Calu3 (cell line): ENCODE measurements at regions not wholly inside any gene's neighbourhood (a gene's known extent, or its start where the extent isn't known, plus 50 kb on each side); places are given as distances from the start of the nearest gene placed in this dataset.

Source experiments
- BruUV-seq: library from RNA; stranded (reverse); fragments of 400-500 nt; replicated peaks from 2 replicates; lab custom pipeline; 2021; lab: Mats Ljungman, UMichigan
- CTCF ChIA-PET: fragments of 300-600 bp; sonication (Branson Sonifier 250); formaldehyde crosslinking; loops from one replicate; lab custom pipeline; 2022; ENCODE audit warnings: antibody characterized with exemption; lab: Charles Lee
- DNase-seq: peaks from one replicate; pipeline ENCODE4 v3.0.0; 2022
- H3K27ac Mint-ChIP-seq: one replicate; pipeline ENCODE4 v1.8.0; 2022; ENCODE audit warnings: mixed read lengths; ENCODE audit not compliant: unreplicated experiment
- H3K27me3 Mint-ChIP-seq: one replicate; pipeline ENCODE4 v1.8.0; 2022; ENCODE audit warnings: mixed read lengths; ENCODE audit not compliant: unreplicated experiment
- H3K36me3 Mint-ChIP-seq: one replicate; pipeline ENCODE4 v1.8.0; 2022; ENCODE audit warnings: mild to moderate bottlenecking, moderate library complexity, mixed read lengths; ENCODE audit not compliant: insufficient read depth, unreplicated experiment
- H3K4me1 Mint-ChIP-seq: one replicate; pipeline ENCODE4 v1.8.0; 2022; ENCODE audit warnings: mild to moderate bottlenecking, low read depth, mixed read lengths; ENCODE audit not compliant: unreplicated experiment
- H3K4me3 Mint-ChIP-seq: one replicate; pipeline ENCODE4 v1.8.0; 2022; ENCODE audit warnings: mild to moderate bottlenecking, low read depth, moderate library complexity, mixed read lengths; ENCODE audit not compliant: unreplicated experiment
- H3K9me3 Mint-ChIP-seq: one replicate; pipeline ENCODE4 v1.8.0; 2022; ENCODE audit warnings: low read depth, mixed read lengths; ENCODE audit not compliant: unreplicated experiment
- CTCF ChIP-seq: fragments of 200-600 bp; IDR thresholded peaks from one replicate; pipeline ENCODE4 v1.8.0; 2022; ENCODE audit warnings: antibody characterized with exemption; ENCODE audit not compliant: unreplicated experiment
- intact Hi-C: fragments of 100-400 bp; cut with micrococcal nuclease; formaldehyde crosslinking; loops from one replicate; pipeline ENCODE4 v1.10.0; 2022; ENCODE audit not compliant: unreplicated experiment

GRCh38 chr5:51832934-51833470 is 449.8 kb downstream of the ISL1 start:
- no TSS peak for BruUV-seq
- Mint-ChIP-seq H3K27me3 (no peaks in the 10 kb centered on the region), H3K27ac (no peak overlapping the region), H3K4me1 (peaks cover 23% of the 10 kb centered on the region), H3K9me3 (no peaks in the 10 kb centered on the region), H3K36me3 (peaks cover 6% of the 10 kb centered on the region), H3K4me3 (no peak overlapping the region)
- no peak for DNase-seq
- no peak for TF ChIP-seq CTCF
- CTCF ChIA-PET = no interaction called here
- intact Hi-C loops = no loop called here

GRCh38 chr5:51838459-51838858 is 455.2 kb downstream of the ISL1 start:
- CTCF ChIA-PET = no interaction called here

GRCh38 chr5:51843893-51844292 is 460.6 kb downstream of the ISL1 start:
- CTCF ChIA-PET = no interaction called here
- no peak for DNase-seq
- no peak for TF ChIP-seq CTCF
- no peak overlapping the region for H3K4me3 Mint-ChIP-seq
- BruUV-seq = no TSS peak
- no peaks in the 10 kb centered on the region for H3K27me3 Mint-ChIP-seq
- no peaks in the 10 kb centered on the region for H3K36me3 Mint-ChIP-seq
- intact Hi-C loops = loop anchor here (10.0 kb wide), 1 partner anchor 159 kb away; no protein-coding TSS in a partner anchor
- H3K4me1 Mint-ChIP-seq = no peaks in the 10 kb centered on the region
- no peak overlapping the region for H3K27ac Mint-ChIP-seq
- H3K9me3 Mint-ChIP-seq = no peaks in the 10 kb centered on the region

More at GRCh38 chr5:51838459-51838858, 455.2 kb downstream of the ISL1 start:
- BruUV-seq = no TSS peak
- no peak for TF ChIP-seq CTCF
- H3K9me3 Mint-ChIP-seq = no peaks in the 10 kb centered on the region
- DNase-seq = no peak
- no peak overlapping the region for H3K27ac Mint-ChIP-seq
- H3K4me3 Mint-ChIP-seq = no peak overlapping the region
- H3K4me1 Mint-ChIP-seq = no peaks in the 10 kb centered on the region
- intact Hi-C loops = no loop called here
- no peaks in the 10 kb centered on the region for H3K36me3 Mint-ChIP-seq
- H3K27me3 Mint-ChIP-seq = no peaks in the 10 kb centered on the region

GRCh38 chr5:51846015-51846414 is 462.8 kb downstream of the ISL1 start:
- CTCF ChIA-PET = interaction anchor here (0.6 kb wide), 1 partner anchor 826 kb away, joined by 4 read pairs; no protein-coding TSS in a partner anchor
- H3K27ac Mint-ChIP-seq = no peak overlapping the region
- no peaks in the 10 kb centered on the region for H3K9me3 Mint-ChIP-seq
- TF ChIP-seq CTCF = no peak
- no peaks in the 10 kb centered on the region for H3K4me1 Mint-ChIP-seq
- no peaks in the 10 kb centered on the region for H3K27me3 Mint-ChIP-seq
- no TSS peak for BruUV-seq
- intact Hi-C loops = loop anchor here (10.0 kb wide), 1 partner anchor 161 kb away; no protein-coding TSS in a partner anchor
- no peak for DNase-seq
- H3K36me3 Mint-ChIP-seq = no peaks in the 10 kb centered on the region
- H3K4me3 Mint-ChIP-seq = no peak overlapping the region
